HT-29 (cell line): ENCODE measurements at regions not wholly inside any gene's neighbourhood (a gene's known extent, or its start where the extent isn't known, plus 50 kb on each side); places are given as distances from the start of the nearest gene placed in this dataset. TPM values are rescaled to one million over a fixed set of nuclear protein-coding genes. Genes with fewer than 3 reads are reported as not detected.
"Not testable (repeated sequence)": the region's sequence is repeated elsewhere in the genome, so short reads cannot be mapped to it uniquely, and the experiment has no call there.

Experiments
- DNase-seq: peaks from one replicate; pipeline ENCODE4 v3.0.0-alpha.2; 2015; ENCODE audit warnings: low spot score
- small RNA-seq: library from RNA; depleted of rRNA; stranded (forward); fragments of <200 nt; gene quantifications from one replicate; pipeline ENCODE3, GENCODE V24; 2014

DNA sequence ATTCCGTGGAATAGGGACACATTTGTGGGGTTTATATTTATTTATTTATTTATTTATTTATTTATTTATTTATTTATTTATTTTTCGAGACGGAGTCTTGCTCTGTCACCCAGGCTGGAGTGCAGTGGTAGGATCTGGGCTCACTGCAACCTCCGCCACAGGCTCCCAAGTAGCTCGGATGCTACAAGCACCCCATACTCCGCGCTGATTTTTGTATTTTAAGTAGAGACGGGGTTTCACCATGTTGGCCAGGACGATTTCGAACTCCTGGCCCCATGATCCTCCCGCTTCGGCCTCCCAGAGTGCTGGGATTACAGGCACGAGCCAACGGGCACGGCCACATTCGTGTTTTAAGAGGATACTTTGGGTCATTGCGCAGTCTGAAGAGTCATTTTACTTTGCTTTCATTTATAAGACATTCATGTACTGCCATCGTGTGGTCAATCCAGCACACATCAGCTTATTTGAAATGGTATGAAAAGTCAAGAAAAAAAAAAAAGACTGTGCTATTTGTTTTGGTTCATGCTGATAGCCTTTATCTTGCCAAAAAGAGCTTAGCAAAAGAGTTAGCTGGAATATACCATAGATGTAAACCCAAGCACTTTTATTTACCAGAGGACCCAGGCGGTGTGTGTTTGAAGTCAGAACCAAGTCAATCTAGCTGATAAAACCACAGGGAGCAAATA, 1075.0 kb downstream of the EPHA3 start:
- peak; percentile 4 for DNase-seq

DNA sequence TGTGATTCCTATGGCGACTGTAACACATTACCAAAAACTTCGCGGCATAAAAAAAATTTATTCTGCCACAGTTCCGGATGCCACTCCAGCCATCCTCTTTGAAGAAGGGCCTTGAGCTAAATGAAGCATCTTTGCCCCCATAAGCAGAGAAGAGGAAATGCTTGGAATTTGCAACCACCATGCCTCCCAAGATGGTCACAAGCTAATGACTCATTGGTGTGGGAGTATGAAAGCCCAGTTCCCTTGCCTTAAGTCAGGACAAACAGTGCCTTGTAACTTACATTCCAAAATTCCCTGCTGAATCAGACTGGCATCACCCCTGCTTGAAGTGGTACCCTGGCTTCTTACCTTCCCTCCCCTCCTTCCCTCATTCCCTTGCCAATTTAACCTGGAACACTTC, 1077.4 kb downstream of the EPHA3 start:
- DNase-seq: no peak

- DNase-seq: not testable (repeated sequence)
These were observed 1090.0 kb downstream of the EPHA3 start for GRCh38 chr3:90197383-90197782.

- not testable (repeated sequence) for DNase-seq
These were observed 1095.5 kb downstream of the EPHA3 start for GRCh38 chr3:90202931-90203330.

GRCh38 chr3:90206482-90206881, 1099.1 kb downstream of the EPHA3 start:
- not testable (repeated sequence) for DNase-seq

GRCh38 chr3:90207353-90208097, 1100.1 kb downstream of the EPHA3 start:
- DNase-seq: not testable (repeated sequence)

GRCh38 chr3:90221900-90222299, 1114.5 kb downstream of the EPHA3 start:
- no peak for DNase-seq

- no peak for DNase-seq
These were observed 1134.1 kb downstream of the EPHA3 start for GRCh38 chr3:90241481-90241880.

GRCh38 chr3:90253131-90253530, 1145.7 kb downstream of the EPHA3 start:
- DNase-seq: no peak

GRCh38 chr3:90261481-90262433, 1154.3 kb downstream of the EPHA3 start:
- DNase-seq: no peak

Small RNA genes in the stretch of these regions (small RNA-seq; reads per million reads assigned to genes)
- not detected for gene HSPE1P19
- gene RF00012: 1.4 reads per million, percentile 50 among the genes with 10 or more reads in this experiment
- not detected for gene RNU6-712P
